A172 (cell line): ENCODE measurements at regions not wholly inside any gene's neighbourhood (a gene's known extent, or its start where the extent isn't known, plus 50 kb on each side); places are given as distances from the start of the nearest gene placed in this dataset.

Experiments
- DNase-seq: peaks from one replicate; pipeline ENCODE4 v3.0.0-alpha.2; 2015; ENCODE audit warnings: low spot score

- DNase-seq = no peak
Observed at GRCh38 chr17:77723909-77724875, 234.3 kb upstream of the TNRC6C start.

GRCh38 chr17:77724876-77725615 is 233.5 kb upstream of the TNRC6C start:
- no peak for DNase-seq

- no peak for DNase-seq
Observed at GRCh38 chr17:77725846-77726245, 232.7 kb upstream of the TNRC6C start.

- no peak for DNase-seq
Observed at GRCh38 chr17:77726549-77727006, 231.9 kb upstream of the TNRC6C start.

GRCh38 chr17:77727037-77727615 is 231.4 kb upstream of the TNRC6C start:
- DNase-seq = no peak

- DNase-seq = no peak
Observed at GRCh38 chr17:77728474-77728795, 230.1 kb upstream of the TNRC6C start.

- DNase-seq = no peak
Observed at GRCh38 chr17:77728871-77729270, 229.6 kb upstream of the TNRC6C start.

GRCh38 chr17:77729587-77729986 is 228.9 kb upstream of the TNRC6C start:
- DNase-seq = no peak

- DNase-seq = no peak
Observed at GRCh38 chr17:77730376-77730775, 228.1 kb upstream of the TNRC6C start.

- DNase-seq = no peak
Observed at GRCh38 chr17:77733576-77734296, 224.8 kb upstream of the TNRC6C start.

GRCh38 chr17:77734371-77735080 is 224.0 kb upstream of the TNRC6C start:
- DNase-seq = peak; percentile 52

GRCh38 chr17:77735081-77735565 is 223.4 kb upstream of the TNRC6C start:
- DNase-seq = no peak

GRCh38 chr17:77735566-77736198 is 222.8 kb upstream of the TNRC6C start:
- DNase-seq = no peak

GRCh38 chr17:77736199-77736585 is 222.3 kb upstream of the TNRC6C start:
- DNase-seq = no peak

GRCh38 chr17:77736721-77737120 is 221.8 kb upstream of the TNRC6C start:
- DNase-seq = no peak

- no peak for DNase-seq
Observed at GRCh38 chr17:77737442-77738265, 220.8 kb upstream of the TNRC6C start.

- DNase-seq = peak; percentile 61
Observed at GRCh38 chr17:77738751-77739531, 219.6 kb upstream of the TNRC6C start.

- DNase-seq = no peak
Observed at GRCh38 chr17:77740481-77740880, 218.0 kb upstream of the TNRC6C start.

GRCh38 chr17:77741109-77741508 is 217.4 kb upstream of the TNRC6C start:
- no peak for DNase-seq
